HG03442 (cell line): ENCODE measurements at regions not wholly inside any gene's neighbourhood (a gene's known extent, or its start where the extent isn't known, plus 50 kb on each side); places are given as distances from the start of the nearest gene placed in this dataset.

Experiments
- ATAC-seq: cut with Tn5 transposase; IDR thresholded peaks from one replicate; pipeline ENCODE4 v1.9.1; 2021; ENCODE audit warnings: mild to moderate bottlenecking, moderate library complexity; ENCODE audit not compliant: unreplicated experiment

- no peak for ATAC-seq
These were observed 764.6 kb downstream of the TSN start for GRCh38 chr2:122519821-122520611.

- ATAC-seq: no peak
These were observed 767.7 kb downstream of the TSN start for GRCh38 chr2:122523143-122523542.

GRCh38 chr2:122523981-122524380 is 768.5 kb downstream of the TSN start:
- ATAC-seq: no peak

GRCh38 chr2:122525336-122525735 is 769.9 kb downstream of the TSN start:
- ATAC-seq: no peak

GRCh38 chr2:122528061-122528460 is 772.6 kb downstream of the TSN start:
- ATAC-seq: no peak

GRCh38 chr2:122528958-122529705 is 773.7 kb downstream of the TSN start:
- ATAC-seq: no peak

- ATAC-seq: no peak
These were observed 775.4 kb downstream of the TSN start for GRCh38 chr2:122530814-122531213.

- no peak for ATAC-seq
These were observed 776.0 kb downstream of the TSN start for GRCh38 chr2:122531290-122532071.

- ATAC-seq: no peak
These were observed 776.6 kb downstream of the TSN start for GRCh38 chr2:122532072-122532344.

GRCh38 chr2:122532481-122532880 is 777.0 kb downstream of the TSN start:
- no peak for ATAC-seq

GRCh38 chr2:122535960-122536505 is 780.6 kb downstream of the TSN start:
- no peak for ATAC-seq

GRCh38 chr2:122539311-122539710 is 783.9 kb downstream of the TSN start:
- no peak for ATAC-seq

- no peak for ATAC-seq
These were observed 784.5 kb downstream of the TSN start for GRCh38 chr2:122539920-122540319.

- ATAC-seq: no peak
These were observed 786.8 kb downstream of the TSN start for GRCh38 chr2:122542236-122542635.

- no peak for ATAC-seq
These were observed 787.2 kb downstream of the TSN start for GRCh38 chr2:122542646-122543045.

- ATAC-seq: no peak
These were observed 788.4 kb downstream of the TSN start for GRCh38 chr2:122543815-122544214.

GRCh38 chr2:122545821-122546220 is 790.4 kb downstream of the TSN start:
- no peak for ATAC-seq

GRCh38 chr2:122562775-122563174 is 807.3 kb downstream of the TSN start:
- ATAC-seq: no peak

GRCh38 chr2:122563781-122564180 is 808.3 kb downstream of the TSN start:
- ATAC-seq: no peak

GRCh38 chr2:122564843-122565242 is 809.4 kb downstream of the TSN start:
- ATAC-seq: no peak

GRCh38 chr2:122565364-122565763 is 809.9 kb downstream of the TSN start:
- ATAC-seq: no peak
